ENCODE measurements at regions not wholly inside any gene's neighbourhood (a gene's known extent, or its start where the extent isn't known, plus 50 kb on each side); places are given as distances from the start of the nearest gene placed in this dataset.
"Not testable (repeated sequence)": the region's sequence is repeated elsewhere in the genome, so short reads cannot be mapped to it uniquely, and the experiment has no call there.

GRCh38 chr15:38768970-38769369 lies 204.4 kb upstream of the RASGRP1 start:
- H3K4me1 ChIP-seq = no peaks in the 10 kb centered on the region
- no peak overlapping the region for H3K27ac ChIP-seq
- no peaks in the 10 kb centered on the region for H3K36me3 ChIP-seq
- TF ChIP-seq POLR2A (IDR thresholded peaks at IDR 0.05) = no peak
- TF ChIP-seq CTCF (IDR thresholded peaks at IDR 0.05) = no peak
- no peak for DNase-seq
- no peaks in the 10 kb centered on the region for H3K9me3 ChIP-seq
- H3K27me3 ChIP-seq = no peaks in the 10 kb centered on the region
- intact Hi-C loops (cut with DNase I) = no loop called here
- 33 to 51% methylated on average over 4 to 6 of the region's 6 CpGs for WGBS, 2 donors
- H3K4me3 ChIP-seq = no peak overlapping the region

- Histone ChIP-seq H3K4me1 (no peaks in the 10 kb centered on the region), H3K36me3 (no peaks in the 10 kb centered on the region), H3K27ac (no peak overlapping the region), H3K4me3 (no peak overlapping the region), H3K9me3 (no peaks in the 10 kb centered on the region), H3K27me3 (no peaks in the 10 kb centered on the region)
- 53 to 54% methylated on average over 2 of the region's 2 CpGs for WGBS, 2 donors
- intact Hi-C loops (cut with DNase I) = no loop called here
- TF ChIP-seq CTCF (IDR thresholded peaks at IDR 0.05) = no peak
- no peak for DNase-seq
Observed at GRCh38 chr15:38769492-38769891, 204.9 kb upstream of the RASGRP1 start.

GRCh38 chr15:38774076-38774475 lies 209.5 kb upstream of the RASGRP1 start:
- H3K4me1 ChIP-seq; H3K36me3 ChIP-seq; DNase-seq; intact Hi-C loops (cut with DNase I); H3K27ac ChIP-seq; H3K27me3 ChIP-seq; H3K9me3 ChIP-seq; H3K4me3 ChIP-seq: not testable (repeated sequence)
- WGBS, 2 donors = 73 to 82% methylated on average over 2 of the region's 2 CpGs

- intact Hi-C loops (cut with DNase I) = no loop called here
- Histone ChIP-seq H3K36me3 (no peaks in the 10 kb centered on the region), H3K4me3 (no peak overlapping the region), H3K9me3 (no peaks in the 10 kb centered on the region), H3K27ac (no peak overlapping the region), H3K27me3 (no peaks in the 10 kb centered on the region), H3K4me1 (no peaks in the 10 kb centered on the region)
- no peak for DNase-seq
- TF ChIP-seq CTCF (IDR thresholded peaks at IDR 0.05) (no peak), POLR2A (IDR thresholded peaks at IDR 0.05) (no peak)
- WGBS, 2 donors = 43 to 81% methylated on average over 2 of the region's 2 CpGs
Observed at GRCh38 chr15:38781196-38781595, 216.6 kb upstream of the RASGRP1 start.

- H3K27ac ChIP-seq = no peak overlapping the region
- TF ChIP-seq POLR2A (IDR thresholded peaks at IDR 0.05) = no peak
- no peak for TF ChIP-seq CTCF (IDR thresholded peaks at IDR 0.05)
- H3K4me1 ChIP-seq = no peaks in the 10 kb centered on the region
- DNase-seq = no peak
- H3K9me3 ChIP-seq = no peaks in the 10 kb centered on the region
- no peaks in the 10 kb centered on the region for H3K27me3 ChIP-seq
- intact Hi-C loops (cut with DNase I) = no loop called here
- H3K4me3 ChIP-seq = no peak overlapping the region
- no peaks in the 10 kb centered on the region for H3K36me3 ChIP-seq
- 94 to 100% methylated on average over 1 of the region's 1 CpG for WGBS, 2 donors
Observed at GRCh38 chr15:38782156-38782555, 217.5 kb upstream of the RASGRP1 start.

GRCh38 chr15:38788918-38789317 lies 224.3 kb upstream of the RASGRP1 start:
- TF ChIP-seq CTCF (IDR thresholded peaks at IDR 0.05) = no peak
- no peak for TF ChIP-seq POLR2A (IDR thresholded peaks at IDR 0.05)
- H3K27me3 ChIP-seq = no peaks in the 10 kb centered on the region
- H3K9me3 ChIP-seq = no peaks in the 10 kb centered on the region
- 68% methylated on average over 6 of the region's 6 CpGs for WGBS, 2 donors
- no peaks in the 10 kb centered on the region for H3K4me1 ChIP-seq
- no peak overlapping the region for H3K4me3 ChIP-seq
- intact Hi-C loops (cut with DNase I) = no loop called here
- no peaks in the 10 kb centered on the region for H3K36me3 ChIP-seq
- no peak overlapping the region for H3K27ac ChIP-seq
- no peak for DNase-seq

Measured in esophagus squamous epithelium (tissue), 5 donors.